ENCODE measurements at regions not wholly inside any gene's neighbourhood (a gene's known extent, or its start where the extent isn't known, plus 50 kb on each side); places are given as distances from the start of the nearest gene placed in this dataset.

DNA sequence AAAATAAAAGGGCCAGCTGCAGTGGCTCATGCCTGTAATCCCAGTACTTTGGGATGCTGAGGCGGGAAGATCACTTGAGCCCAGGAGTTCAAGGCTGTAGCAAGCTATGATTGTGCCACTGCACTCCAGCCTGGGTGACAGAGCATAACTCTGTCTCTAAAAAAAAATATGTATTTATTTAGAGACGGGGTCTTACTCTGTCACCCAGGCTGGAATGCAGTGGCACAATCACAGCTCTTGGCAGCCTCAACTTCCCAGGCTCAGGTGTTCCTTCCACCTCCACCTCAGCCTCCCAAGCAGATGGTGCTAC, 179.3 kb upstream of the ATF7IP start:
- H3K9ac ChIP-seq (ENCODE audit: extremely low read depth, low read length, poor library complexity, severe bottlenecking): no peak overlapping the region
- H3K36me3 Mint-ChIP-seq (ENCODE audit: low read depth): no peaks in the 10 kb centered on the region
- no peak overlapping the region for H3K27ac ChIP-seq (ENCODE audit: low read depth, low read length)
- no peaks in the 10 kb centered on the region for H3K36me3 ChIP-seq (ENCODE audit: control insufficient read depth, insufficient read depth, low read length)
- 70 to 83% methylated on average over 1 to 2 of the region's 2 CpGs for WGBS, 2 experiments (ENCODE audit: insufficient coverage in 1 of 2, insufficient read length in 1 of 2)
- no peaks in the 10 kb centered on the region for H3K27me3 ChIP-seq (ENCODE audit: control insufficient read depth, insufficient read depth, low read length, poor library complexity, severe bottlenecking)
- H3K4me3 Mint-ChIP-seq: no peak overlapping the region
- H3K4me3 ChIP-seq (ENCODE audit: low read length): no peak overlapping the region
- no peaks in the 10 kb centered on the region for H3K4me1 ChIP-seq (ENCODE audit: control insufficient read depth, insufficient read depth, low read length)
- peaks cover 7% of the 10 kb centered on the region for H3K9me3 Mint-ChIP-seq
- H3K4me1 Mint-ChIP-seq: peaks cover 6% of the 10 kb centered on the region
- H3K27me3 Mint-ChIP-seq (ENCODE audit: insufficient read depth): peaks cover 6% of the 10 kb centered on the region
- H3K9me3 ChIP-seq (ENCODE audit: control insufficient read depth, low read length): no peaks in the 10 kb centered on the region
- DNase-seq: no peak
- TF ChIP-seq, protein P1, sequence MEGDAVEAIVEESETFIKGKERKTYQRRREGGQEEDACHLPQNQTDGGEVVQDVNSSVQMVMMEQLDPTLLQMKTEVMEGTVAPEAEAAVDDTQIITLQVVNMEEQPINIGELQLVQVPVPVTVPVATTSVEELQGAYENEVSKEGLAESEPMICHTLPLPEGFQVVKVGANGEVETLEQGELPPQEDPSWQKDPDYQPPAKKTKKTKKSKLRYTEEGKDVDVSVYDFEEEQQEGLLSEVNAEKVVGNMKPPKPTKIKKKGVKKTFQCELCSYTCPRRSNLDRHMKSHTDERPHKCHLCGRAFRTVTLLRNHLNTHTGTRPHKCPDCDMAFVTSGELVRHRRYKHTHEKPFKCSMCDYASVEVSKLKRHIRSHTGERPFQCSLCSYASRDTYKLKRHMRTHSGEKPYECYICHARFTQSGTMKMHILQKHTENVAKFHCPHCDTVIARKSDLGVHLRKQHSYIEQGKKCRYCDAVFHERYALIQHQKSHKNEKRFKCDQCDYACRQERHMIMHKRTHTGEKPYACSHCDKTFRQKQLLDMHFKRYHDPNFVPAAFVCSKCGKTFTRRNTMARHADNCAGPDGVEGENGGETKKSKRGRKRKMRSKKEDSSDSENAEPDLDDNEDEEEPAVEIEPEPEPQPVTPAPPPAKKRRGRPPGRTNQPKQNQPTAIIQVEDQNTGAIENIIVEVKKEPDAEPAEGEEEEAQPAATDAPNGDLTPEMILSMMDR (conservative IDR thresholded peaks at IDR 0.05): no peak
- no peak overlapping the region for H3K27ac Mint-ChIP-seq

- no peaks in the 10 kb centered on the region for H3K9me3 ChIP-seq (ENCODE audit: control insufficient read depth, low read length)
- no peaks in the 10 kb centered on the region for H3K36me3 ChIP-seq (ENCODE audit: control insufficient read depth, insufficient read depth, low read length)
- no peaks in the 10 kb centered on the region for H3K4me1 ChIP-seq (ENCODE audit: control insufficient read depth, insufficient read depth, low read length)
- Mint-ChIP-seq H3K4me1 (peaks cover 6% of the 10 kb centered on the region), H3K36me3 (ENCODE audit: low read depth) (no peaks in the 10 kb centered on the region), H3K27me3 (ENCODE audit: insufficient read depth) (peaks cover 6% of the 10 kb centered on the region), H3K4me3 (no peak overlapping the region), H3K9me3 (no peaks in the 10 kb centered on the region), H3K27ac (no peak overlapping the region)
- no peak overlapping the region for H3K27ac ChIP-seq (ENCODE audit: low read depth, low read length)
- no peak overlapping the region for H3K9ac ChIP-seq (ENCODE audit: extremely low read depth, low read length, poor library complexity, severe bottlenecking)
- 91 to 97% methylated on average over 5 of the region's 5 CpGs for WGBS, 2 experiments (ENCODE audit: insufficient coverage in 1 of 2, insufficient read length in 1 of 2)
- TF ChIP-seq, protein P1 (conservative IDR thresholded peaks at IDR 0.05): no peak
- no peaks in the 10 kb centered on the region for H3K27me3 ChIP-seq (ENCODE audit: control insufficient read depth, insufficient read depth, low read length, poor library complexity, severe bottlenecking)
- no peak for DNase-seq
- no peak overlapping the region for H3K4me3 ChIP-seq (ENCODE audit: low read length)
Observed at GRCh38 chr12:14187002-14187401, 178.5 kb upstream of the ATF7IP start.

GRCh38 chr12:14187966-14188365, 177.5 kb upstream of the ATF7IP start:
- DNase-seq: no peak
- Histone ChIP-seq H3K4me3 (ENCODE audit: low read length) (no peak overlapping the region), H3K27me3 (ENCODE audit: control insufficient read depth, insufficient read depth, low read length, poor library complexity, severe bottlenecking) (no peaks in the 10 kb centered on the region), H3K36me3 (ENCODE audit: control insufficient read depth, insufficient read depth, low read length) (no peaks in the 10 kb centered on the region), H3K4me1 (ENCODE audit: control insufficient read depth, insufficient read depth, low read length) (no peaks in the 10 kb centered on the region), H3K9ac (ENCODE audit: extremely low read depth, low read length, poor library complexity, severe bottlenecking) (no peak overlapping the region), H3K27ac (ENCODE audit: low read depth, low read length) (no peak overlapping the region), H3K9me3 (ENCODE audit: control insufficient read depth, low read length) (no peaks in the 10 kb centered on the region)
- Mint-ChIP-seq H3K4me1 (peaks cover 6% of the 10 kb centered on the region), H3K36me3 (ENCODE audit: low read depth) (no peaks in the 10 kb centered on the region), H3K4me3 (no peak overlapping the region), H3K27ac (no peak overlapping the region), H3K9me3 (no peaks in the 10 kb centered on the region), H3K27me3 (ENCODE audit: insufficient read depth) (peaks cover 6% of the 10 kb centered on the region)
- TF ChIP-seq, protein P1 (conservative IDR thresholded peaks at IDR 0.05): no peak
- WGBS, 2 experiments (ENCODE audit: insufficient coverage in 1 of 2, insufficient read length in 1 of 2): 91 to 100% methylated on average over 4 to 9 of the region's 9 CpGs
